DMS114 treated with DMSO at 0.1 percent for 48 hours (cell line): ENCODE measurements at regions not wholly inside any gene's neighbourhood (a gene's known extent, or its start where the extent isn't known, plus 50 kb on each side); places are given as distances from the start of the nearest gene placed in this dataset.

ENCODE experiments used
- DNase-seq: peaks from one replicate; lab custom pipeline; 2025; ENCODE audit not compliant: unreplicated experiment; lab: John Stamatoyannopoulos, UW

- DNase-seq: no peak
Observed at GRCh38 chr11:31863170-31863832, 52.2 kb upstream of the PAX6 start.

GRCh38 chr11:31861011-31861410 lies 49.9 kb upstream of the PAX6 start:
- DNase-seq: no peak
